Mucosa of descending colon (tissue), 3 donors: ENCODE measurements at regions not wholly inside any gene's neighbourhood (a gene's known extent, or its start where the extent isn't known, plus 50 kb on each side); places are given as distances from the start of the nearest gene placed in this dataset.
"Not testable (repeated sequence)": the region's sequence is repeated elsewhere in the genome, so short reads cannot be mapped to it uniquely, and the experiment has no call there.

Experiments
- ATAC-seq: fragments of 200-7000 bp; cut with Tn5 transposase; one replicate; pipeline ENCODE4 v1.9.1; 2020; ENCODE audit warnings: mild to moderate bottlenecking, moderate library complexity
- DNase-seq, 3 donors: peaks; one replicate each; pipeline ENCODE4 v3.0.0-alpha.2; 2020
- H3K36me3 ChIP-seq: fragments of 200-600 bp; one replicate; pipeline ENCODE4 v1.8.0; 2021; ENCODE audit warnings: low read depth, mild to moderate bottlenecking
- H3K4me1 ChIP-seq: fragments of 200-600 bp; one replicate; pipeline ENCODE4 v1.8.0; 2021; ENCODE audit warnings: low read depth, mild to moderate bottlenecking
- H3K4me3 ChIP-seq: fragments of 200-600 bp; one replicate; pipeline ENCODE4 v1.8.0; 2021; ENCODE audit warnings: mild to moderate bottlenecking
- H3K9me3 ChIP-seq: fragments of 200-600 bp; one replicate; pipeline ENCODE4 v1.8.0; 2021; ENCODE audit warnings: mild to moderate bottlenecking
- CTCF ChIP-seq: fragments of 200-600 bp; IDR thresholded peaks from one replicate; pipeline ENCODE4 v1.8.0; 2022; ENCODE audit warnings: antibody characterized with exemption, mild to moderate bottlenecking
- intact Hi-C, 2 donors: fragments of 100-400 bp; cut with DNase I in 1 of 2; cut with micrococcal nuclease in 1 of 2; formaldehyde crosslinking; loops; one replicate each; pipeline versions ENCODE4 v1.11.0 to v1.11.1; 2022; cut with DNase I, micrococcal nuclease
- donor health status: DM: no; HTN: no; CAD: no; lungs with moderate emphysema.
- donor health status: DM: no; HTN: no; CAD: no.
- donor health status: DM: no; HTN: yes; CAD: no.

DNA sequence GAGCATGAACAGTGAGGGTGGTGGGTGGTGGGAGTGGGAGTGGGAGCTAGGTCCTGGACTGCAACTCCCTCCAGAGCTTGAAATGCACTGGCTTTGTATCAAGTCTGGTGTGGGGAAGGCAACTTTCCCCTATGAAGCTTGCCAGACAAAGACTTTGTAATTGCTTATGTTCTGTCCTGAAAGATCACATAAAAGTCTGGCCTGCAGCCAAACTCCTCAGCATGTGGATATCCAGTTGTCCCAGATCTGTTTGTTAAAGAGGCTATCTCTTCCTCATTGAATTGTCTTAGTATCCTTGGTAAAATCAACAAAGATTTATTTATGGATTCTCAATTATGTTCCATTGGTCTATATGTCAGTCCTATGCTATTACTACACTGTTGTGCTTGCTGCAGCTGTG is 607.9 kb downstream of the GLUD2 start:
- intact Hi-C loops, result no loop called here
- H3K4me3 ChIP-seq, result no peak overlapping the region
- no peaks in the 10 kb centered on the region for H3K9me3 ChIP-seq
- no peak for TF ChIP-seq CTCF
- DNase-seq, result peak in 1 of 3 donors; percentile 28
- H3K4me1 ChIP-seq, result no peaks in the 10 kb centered on the region
- no peak for ATAC-seq
- H3K36me3 ChIP-seq, result no peaks in the 10 kb centered on the region

GRCh38 chrX:121666171-121666570 is 618.8 kb downstream of the GLUD2 start:
- Histone ChIP-seq H3K4me1 (no peaks in the 10 kb centered on the region), H3K4me3 (no peak overlapping the region), H3K9me3 (no peaks in the 10 kb centered on the region), H3K36me3 (no peaks in the 10 kb centered on the region)
- TF ChIP-seq CTCF, result no peak
- intact Hi-C loops, result no loop called here
- no peak for ATAC-seq
- DNase-seq, result no peak

- DNase-seq, result no peak
- H3K36me3 ChIP-seq, result no peaks in the 10 kb centered on the region
- no peak for TF ChIP-seq CTCF
- no peak overlapping the region for H3K4me3 ChIP-seq
- no peaks in the 10 kb centered on the region for H3K4me1 ChIP-seq
- H3K9me3 ChIP-seq, result no peaks in the 10 kb centered on the region
- no peak for ATAC-seq
- intact Hi-C loops, result no loop called here
Observed at GRCh38 chrX:121671649-121672048, 624.2 kb downstream of the GLUD2 start.

DNA sequence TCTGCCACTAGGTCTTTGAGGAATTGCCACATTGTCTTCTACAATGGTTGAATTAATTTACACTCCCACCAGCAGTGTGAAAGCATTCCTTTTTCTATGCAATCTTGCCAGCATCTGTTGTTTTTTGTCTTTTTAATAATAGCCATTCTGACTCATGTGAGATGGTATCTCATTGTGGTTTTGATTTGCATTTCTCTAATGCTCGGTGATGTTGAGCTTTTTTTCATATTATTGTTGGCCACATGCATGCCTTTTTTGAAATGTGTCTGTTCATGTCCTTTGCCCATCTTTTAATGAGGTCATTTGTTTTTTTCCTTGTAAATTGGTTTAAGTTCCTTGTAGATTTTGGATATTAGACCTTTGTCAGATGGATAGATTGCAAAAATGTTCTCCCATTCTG is 661.8 kb downstream of the GLUD2 start:
- H3K4me1 ChIP-seq, H3K4me3 ChIP-seq, H3K36me3 ChIP-seq, intact Hi-C loops, DNase-seq, H3K9me3 ChIP-seq, ATAC-seq: not testable (repeated sequence)

GRCh38 chrX:121733514-121733913 is 686.1 kb downstream of the GLUD2 start:
- Histone ChIP-seq H3K4me1 (no peaks in the 10 kb centered on the region), H3K9me3 (no peaks in the 10 kb centered on the region), H3K36me3 (no peaks in the 10 kb centered on the region), H3K4me3 (no peak overlapping the region)
- ATAC-seq, result no peak
- no peak for DNase-seq
- intact Hi-C loops, result no loop called here
- no peak for TF ChIP-seq CTCF

GRCh38 chrX:121746105-121746504 is 698.7 kb downstream of the GLUD2 start:
- H3K9me3 ChIP-seq, result no peaks in the 10 kb centered on the region
- TF ChIP-seq CTCF, result no peak
- ATAC-seq, result no peak
- intact Hi-C loops, result no loop called here
- no peaks in the 10 kb centered on the region for H3K36me3 ChIP-seq
- no peak for DNase-seq
- no peak overlapping the region for H3K4me3 ChIP-seq
- no peaks in the 10 kb centered on the region for H3K4me1 ChIP-seq

DNA sequence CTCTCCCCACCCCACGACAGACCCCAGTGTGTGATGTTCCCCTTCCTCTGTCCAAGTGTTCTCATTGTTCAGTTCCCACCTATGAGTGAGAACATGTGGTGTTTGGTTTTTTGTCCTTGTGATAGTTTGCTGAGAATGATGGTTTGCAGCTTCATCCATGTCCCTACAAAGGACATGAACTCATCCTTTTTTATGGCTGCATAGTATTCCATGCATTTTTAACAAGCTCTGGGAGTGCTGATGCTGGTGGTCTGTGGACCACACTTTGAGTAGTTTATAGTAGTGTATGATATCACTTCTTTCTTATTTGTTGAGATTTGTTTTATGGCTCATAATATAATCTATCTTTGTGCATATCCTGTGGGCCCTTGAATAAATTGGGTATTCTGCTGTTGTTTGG is 706.2 kb downstream of the GLUD2 start:
- H3K9me3 ChIP-seq, H3K4me3 ChIP-seq, H3K36me3 ChIP-seq, intact Hi-C loops, ATAC-seq, H3K4me1 ChIP-seq, DNase-seq: not testable (repeated sequence)
